ENCODE measurements at regions not wholly inside any gene's neighbourhood (a gene's known extent, or its start where the extent isn't known, plus 50 kb on each side); places are given as distances from the start of the nearest gene placed in this dataset.
A peak's percentile ranks its signal among the peaks of the same experiment; 100 is the strongest.

- peak; percentile 33 for TF ChIP-seq CTCF (IDR thresholded peaks at IDR 0.05; ENCODE audit: poor library complexity)
- no peak for TF ChIP-seq EZH2 (IDR thresholded peaks at IDR 0.05; ENCODE audit: borderline replicate concordance)
- no peak for TF ChIP-seq EZH2phosphoT487 (IDR thresholded peaks at IDR 0.05; ENCODE audit: low read depth, severe bottlenecking, unreplicated experiment)
Observed at GRCh38 chr20:55057779-55058415, 582.5 kb downstream of the DOK5 start.
